ENCODE measurements at regions not wholly inside any gene's neighbourhood (a gene's known extent, or its start where the extent isn't known, plus 50 kb on each side); places are given as distances from the start of the nearest gene placed in this dataset.
A peak's percentile ranks its signal among the peaks of the same experiment; 100 is the strongest.
"Not testable (repeated sequence)": the region's sequence is repeated elsewhere in the genome, so short reads cannot be mapped to it uniquely, and the experiment has no call there.

DNA sequence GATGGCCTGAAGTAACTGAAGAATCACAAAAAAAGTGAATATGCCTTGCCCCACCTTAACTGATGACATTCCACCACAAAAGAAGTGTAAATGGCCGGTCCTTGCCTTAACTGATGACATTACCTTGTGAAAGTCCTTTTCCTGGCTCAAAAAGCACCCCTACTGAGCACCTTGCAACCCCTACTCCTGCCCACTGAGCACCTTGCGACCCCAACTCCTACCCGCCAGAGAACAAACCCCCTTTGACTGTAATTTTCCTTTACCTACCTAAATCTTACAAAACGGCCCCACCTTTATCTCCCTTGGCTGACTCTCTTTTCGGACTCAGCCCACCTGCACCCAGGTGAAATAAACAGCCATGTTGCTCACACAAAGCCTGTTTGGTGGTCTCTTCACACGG is 92.9 kb upstream of the CCDC180 start:
- TF ChIP-seq CTCF (IDR thresholded peaks at IDR 0.05; ENCODE audit: control extremely low read depth in 1 of 3, insufficient read depth in 1 of 3, low read depth in 1 of 3, low read length in 3 of 3); BCL11A (IDR thresholded peaks at IDR 0.05; ENCODE audit: low read depth in 2 of 2, low read length in 2 of 2); HDAC6 (IDR thresholded peaks at IDR 0.05; ENCODE audit: low read depth, low read length); CREB1 (IDR thresholded peaks at IDR 0.05); ZNF274 (IDR thresholded peaks at IDR 0.05; ENCODE audit: borderline replicate concordance, extremely low read depth, low read length); RAD21 (IDR thresholded peaks at IDR 0.05 in 1 of 2, conservative IDR thresholded peaks at IDR 0.05 in 1 of 2; ENCODE audit: low read depth in 2 of 2, low read length in 2 of 2); CBX8 (IDR thresholded peaks at IDR 0.05; ENCODE audit: borderline replicate concordance, low read depth, low read length): not testable (repeated sequence)
- peak; percentile 4; the same call in 1 of the 2 replicates for TF ChIP-seq POLR2AphosphoS5 (IDR thresholded peaks at IDR 0.05; ENCODE audit: low read depth, low read length)
- TF ChIP-seq SIN3A (conservative IDR thresholded peaks at IDR 0.05 in 1 of 2, IDR thresholded peaks at IDR 0.05 in 1 of 2; ENCODE audit: low read depth in 1 of 2, low read length in 2 of 2): peak in 1 of 2 experiments; percentile 31; a peak in 1 of 4 replicates

All from H1 (cell line).